LNCAP (cell line): ENCODE measurements at regions not wholly inside any gene's neighbourhood (a gene's known extent, or its start where the extent isn't known, plus 50 kb on each side); places are given as distances from the start of the nearest gene placed in this dataset.

Source experiments
- CTCF ChIP-seq: fragments of 450-650 bp; IDR thresholded peaks from 2 replicates; pipeline ENCODE4 v1.5.1; 2017; ENCODE audit warnings: mild to moderate bottlenecking

DNA sequence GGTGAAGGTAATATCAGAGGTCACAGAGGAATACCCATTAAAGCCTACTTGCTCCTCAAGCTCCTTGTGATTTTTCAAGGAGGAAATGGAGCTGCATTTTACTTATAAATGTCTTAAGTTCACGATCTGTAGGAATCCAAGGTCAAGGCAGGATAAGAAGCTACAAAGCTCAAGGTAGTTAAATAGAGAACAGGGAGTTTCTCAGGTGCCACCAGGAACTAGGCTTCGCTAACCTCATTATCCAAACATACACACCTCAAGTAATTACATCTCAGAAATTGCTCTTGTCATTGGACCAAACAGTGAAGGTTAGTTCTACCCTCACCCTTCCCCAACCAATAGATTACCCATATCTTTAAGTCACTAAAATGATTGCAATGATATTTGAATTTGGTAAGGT lies 317.4 kb upstream of the HNRNPA3 start:
- TF ChIP-seq CTCF = no peak

- TF ChIP-seq CTCF = no peak
These were observed 310.1 kb upstream of the HNRNPA3 start for GRCh38 chr2:176902454-176902853.

DNA sequence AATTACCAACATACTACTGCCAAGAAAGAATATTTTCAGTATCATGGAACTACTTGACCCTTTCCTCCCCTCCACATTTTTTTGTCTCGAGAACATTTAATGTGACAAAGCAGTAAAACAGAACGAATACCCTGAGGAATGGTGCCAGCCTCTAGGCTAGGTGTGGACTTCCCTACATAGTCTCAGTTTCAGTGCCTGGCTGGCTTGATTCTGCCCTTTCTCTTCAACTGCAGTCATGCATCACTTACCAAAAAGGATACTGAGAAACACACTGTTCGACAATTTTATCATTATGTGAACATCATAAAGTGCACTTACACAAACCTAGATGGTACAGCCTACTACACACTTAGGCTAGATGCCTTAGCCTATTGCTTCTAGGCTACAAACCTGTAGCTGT lies 305.3 kb upstream of the HNRNPA3 start:
- TF ChIP-seq CTCF = no peak

DNA sequence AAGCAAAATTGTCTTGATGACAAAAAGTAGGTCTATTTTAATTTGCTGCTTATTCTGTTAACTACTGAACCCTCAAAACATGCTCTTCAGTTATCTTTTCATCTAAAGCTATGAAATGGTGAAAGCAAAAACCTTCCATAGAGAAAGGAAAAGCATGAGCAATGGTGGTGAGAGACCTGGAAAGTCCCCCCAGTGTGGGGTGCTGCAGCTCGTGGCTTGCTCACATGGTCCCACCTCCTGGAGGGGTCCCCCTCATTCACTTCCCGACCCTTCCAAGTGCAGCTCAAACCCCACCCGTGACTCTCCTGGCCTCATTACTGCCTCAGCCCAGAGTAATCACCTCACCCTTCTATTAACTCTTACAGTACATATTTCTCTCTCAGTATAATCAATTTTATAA lies 301.8 kb upstream of the HNRNPA3 start:
- TF ChIP-seq CTCF = no peak

- no peak for TF ChIP-seq CTCF
These were observed 298.6 kb upstream of the HNRNPA3 start for GRCh38 chr2:176913955-176914354.

DNA sequence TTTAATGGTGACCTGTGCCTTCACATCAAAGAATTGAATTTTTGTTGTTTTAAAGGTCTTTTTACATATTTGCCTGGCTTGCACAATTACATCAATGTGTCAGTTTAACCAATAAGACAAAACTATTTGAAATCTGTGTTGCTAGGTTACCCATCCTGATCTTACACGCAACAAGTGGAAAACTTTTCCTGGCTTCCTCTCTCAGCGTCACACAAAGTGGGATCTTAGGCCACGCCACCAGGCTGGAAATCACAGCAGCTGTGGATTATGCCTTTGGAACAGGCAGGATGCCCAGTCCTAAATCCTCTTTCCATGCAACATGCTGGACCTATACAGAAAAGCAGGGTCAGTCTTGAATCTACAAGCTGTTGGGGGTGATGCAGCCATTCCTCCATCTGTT lies 298.2 kb upstream of the HNRNPA3 start:
- TF ChIP-seq CTCF = no peak

- TF ChIP-seq CTCF = no peak
These were observed 289.4 kb upstream of the HNRNPA3 start for GRCh38 chr2:176923205-176923604.

DNA sequence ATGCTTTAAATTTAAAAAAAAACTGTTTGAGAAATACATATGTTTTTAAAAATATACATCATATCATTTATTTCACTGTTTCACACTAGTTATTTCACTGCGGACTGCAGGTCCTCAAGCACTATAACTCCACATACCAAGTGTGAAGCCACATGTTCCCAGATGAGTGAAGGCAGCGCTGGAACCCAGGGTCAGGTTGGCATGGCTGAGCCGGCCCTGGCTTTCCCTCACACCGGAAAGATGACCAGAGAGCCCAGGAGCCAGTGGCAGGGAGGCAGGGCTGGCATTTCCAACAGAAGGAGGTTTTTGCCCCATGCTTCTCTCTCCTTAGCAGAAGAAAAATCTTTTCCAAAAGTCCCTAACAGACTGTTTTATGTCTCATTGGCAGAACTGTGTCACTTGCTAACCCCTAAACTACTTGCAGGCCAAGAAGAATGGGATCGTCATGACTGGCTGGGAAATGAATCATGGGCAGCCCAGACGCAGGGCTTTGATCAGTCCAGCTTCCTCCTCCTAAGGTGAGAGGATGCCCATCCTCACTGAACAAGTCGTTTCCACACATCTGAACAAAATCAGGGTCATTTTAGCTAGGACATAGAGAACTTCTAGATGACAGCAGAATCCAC lies 287.6 kb upstream of the HNRNPA3 start:
- TF ChIP-seq CTCF = no peak
